WTC11 (cell line): ENCODE measurements at regions not wholly inside any gene's neighbourhood (a gene's known extent, or its start where the extent isn't known, plus 50 kb on each side); places are given as distances from the start of the nearest gene placed in this dataset.

Source experiments
- ELF4 ChIP-seq: sonication (generic); formaldehyde crosslinking; IDR thresholded peaks from 2 replicates; pipeline ENCODE4 v1.8.1; 2022; ENCODE audit warnings: low read depth, mild to moderate bottlenecking, moderate library complexity, missing genetic modification reagents
- TF ChIP-seq, protein P1 (sequence below): fragments of 200-600 bp; IDR thresholded peaks from 2 replicates; pipeline ENCODE4 v1.8.0; 2022; ENCODE audit warnings: antibody characterized with exemption
- TF ChIP-seq, protein P2 (sequence below): sonication (generic); formaldehyde crosslinking; IDR thresholded peaks from 2 replicates; pipeline ENCODE4 v1.8.1; 2023; ENCODE audit warnings: mild to moderate bottlenecking, missing genetic modification reagents, moderate library complexity

DNA sequence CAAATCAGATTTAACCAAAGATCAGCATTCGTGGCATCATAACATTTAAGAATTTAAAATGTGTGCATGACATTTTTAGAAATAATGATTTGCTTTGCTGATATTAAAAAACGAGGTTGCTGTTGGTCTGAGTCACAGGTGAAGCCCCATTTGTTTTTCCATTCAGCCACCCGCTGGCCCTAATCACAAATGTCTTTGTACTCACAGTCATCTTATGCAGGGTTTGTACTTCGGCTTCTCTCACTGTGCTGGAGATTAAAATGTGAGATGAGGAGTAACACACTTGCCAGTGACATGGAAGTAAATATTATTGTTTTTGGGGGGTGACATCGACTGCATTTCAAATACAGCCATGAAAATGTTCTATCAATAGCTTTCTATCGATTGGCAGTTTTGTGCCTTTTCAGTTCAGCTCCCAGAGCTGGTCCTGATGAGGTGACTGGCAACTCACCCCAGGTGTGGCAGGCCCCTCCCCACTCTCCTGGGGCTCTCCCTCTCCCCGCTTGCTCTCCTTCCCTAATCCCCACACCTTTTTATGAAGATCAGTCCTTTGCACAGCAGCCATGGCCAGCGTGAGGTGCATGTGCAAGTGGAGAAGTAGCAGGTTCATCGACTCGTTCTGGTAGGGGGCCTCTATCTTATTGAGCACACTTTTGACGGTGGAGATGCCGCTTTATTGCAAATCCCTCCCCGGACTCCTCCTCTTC, 58.8 kb upstream of the FUCA2 start:
- TF ChIP-seq, protein P1, sequence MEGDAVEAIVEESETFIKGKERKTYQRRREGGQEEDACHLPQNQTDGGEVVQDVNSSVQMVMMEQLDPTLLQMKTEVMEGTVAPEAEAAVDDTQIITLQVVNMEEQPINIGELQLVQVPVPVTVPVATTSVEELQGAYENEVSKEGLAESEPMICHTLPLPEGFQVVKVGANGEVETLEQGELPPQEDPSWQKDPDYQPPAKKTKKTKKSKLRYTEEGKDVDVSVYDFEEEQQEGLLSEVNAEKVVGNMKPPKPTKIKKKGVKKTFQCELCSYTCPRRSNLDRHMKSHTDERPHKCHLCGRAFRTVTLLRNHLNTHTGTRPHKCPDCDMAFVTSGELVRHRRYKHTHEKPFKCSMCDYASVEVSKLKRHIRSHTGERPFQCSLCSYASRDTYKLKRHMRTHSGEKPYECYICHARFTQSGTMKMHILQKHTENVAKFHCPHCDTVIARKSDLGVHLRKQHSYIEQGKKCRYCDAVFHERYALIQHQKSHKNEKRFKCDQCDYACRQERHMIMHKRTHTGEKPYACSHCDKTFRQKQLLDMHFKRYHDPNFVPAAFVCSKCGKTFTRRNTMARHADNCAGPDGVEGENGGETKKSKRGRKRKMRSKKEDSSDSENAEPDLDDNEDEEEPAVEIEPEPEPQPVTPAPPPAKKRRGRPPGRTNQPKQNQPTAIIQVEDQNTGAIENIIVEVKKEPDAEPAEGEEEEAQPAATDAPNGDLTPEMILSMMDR = no peak
- TF ChIP-seq ELF4 (CRISPR knock-in tag) = no peak
- TF ChIP-seq, protein P2, sequence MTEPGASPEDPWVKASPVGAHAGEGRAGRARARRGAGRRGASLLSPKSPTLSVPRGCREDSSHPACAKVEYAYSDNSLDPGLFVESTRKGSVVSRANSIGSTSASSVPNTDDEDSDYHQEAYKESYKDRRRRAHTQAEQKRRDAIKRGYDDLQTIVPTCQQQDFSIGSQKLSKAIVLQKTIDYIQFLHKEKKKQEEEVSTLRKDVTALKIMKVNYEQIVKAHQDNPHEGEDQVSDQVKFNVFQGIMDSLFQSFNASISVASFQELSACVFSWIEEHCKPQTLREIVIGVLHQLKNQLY = no peak
